C4-2B (cell line): ENCODE measurements at regions not wholly inside any gene's neighbourhood (a gene's known extent, or its start where the extent isn't known, plus 50 kb on each side); places are given as distances from the start of the nearest gene placed in this dataset.

ENCODE experiments used
- H3K27ac ChIP-seq: fragments of 450-650 bp; 2 replicates; pipeline ENCODE4 v1.5.1; 2017
- ZFX ChIP-seq: fragments of 450-650 bp; IDR thresholded peaks from 2 replicates; pipeline ENCODE4 v1.6.1; 2017
- TF ChIP-seq, protein P1 (sequence below): fragments of 450-650 bp; conservative IDR thresholded peaks from 2 replicates; pipeline ENCODE4 v1.5.1; 2017; ENCODE audit warnings: mild to moderate bottlenecking

DNA sequence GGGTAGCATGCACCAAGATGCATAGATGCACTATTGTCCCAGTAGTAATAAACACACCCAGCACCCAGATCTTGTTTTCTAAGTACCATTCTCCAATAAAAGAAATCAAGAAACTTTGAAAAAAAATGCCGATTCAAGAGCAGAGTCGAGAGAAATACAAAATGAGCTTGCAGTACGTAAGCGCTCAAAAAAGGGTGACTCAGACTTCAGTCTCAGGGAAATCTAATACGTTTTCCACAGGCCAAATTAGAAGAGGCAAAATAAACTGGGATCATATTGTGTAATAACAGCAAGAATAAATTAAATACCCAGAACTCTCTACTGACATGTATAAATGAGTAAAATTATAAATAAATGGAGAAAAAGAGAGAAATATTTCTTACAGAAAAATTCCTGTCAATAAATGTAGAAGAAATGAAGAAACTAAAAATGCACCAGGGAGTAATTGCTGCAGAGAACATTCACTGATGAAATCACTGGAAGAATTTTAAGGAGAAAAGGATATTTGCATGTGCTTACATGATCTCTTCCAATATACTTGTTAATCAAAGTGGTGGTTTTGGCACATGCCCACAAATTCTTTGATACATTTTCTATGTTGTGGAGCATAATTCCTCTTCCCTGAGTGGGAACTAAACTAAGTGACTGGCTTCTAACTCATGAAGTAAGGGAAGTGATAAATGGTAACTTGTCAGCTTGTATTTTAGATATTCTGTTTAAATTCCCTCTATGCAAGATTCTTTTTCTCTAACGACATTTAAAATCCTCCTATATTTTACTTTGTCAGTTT lies 567.6 kb upstream of the ADAMTS16 start:
- no peak overlapping the region for H3K27ac ChIP-seq
- TF ChIP-seq, protein P1, sequence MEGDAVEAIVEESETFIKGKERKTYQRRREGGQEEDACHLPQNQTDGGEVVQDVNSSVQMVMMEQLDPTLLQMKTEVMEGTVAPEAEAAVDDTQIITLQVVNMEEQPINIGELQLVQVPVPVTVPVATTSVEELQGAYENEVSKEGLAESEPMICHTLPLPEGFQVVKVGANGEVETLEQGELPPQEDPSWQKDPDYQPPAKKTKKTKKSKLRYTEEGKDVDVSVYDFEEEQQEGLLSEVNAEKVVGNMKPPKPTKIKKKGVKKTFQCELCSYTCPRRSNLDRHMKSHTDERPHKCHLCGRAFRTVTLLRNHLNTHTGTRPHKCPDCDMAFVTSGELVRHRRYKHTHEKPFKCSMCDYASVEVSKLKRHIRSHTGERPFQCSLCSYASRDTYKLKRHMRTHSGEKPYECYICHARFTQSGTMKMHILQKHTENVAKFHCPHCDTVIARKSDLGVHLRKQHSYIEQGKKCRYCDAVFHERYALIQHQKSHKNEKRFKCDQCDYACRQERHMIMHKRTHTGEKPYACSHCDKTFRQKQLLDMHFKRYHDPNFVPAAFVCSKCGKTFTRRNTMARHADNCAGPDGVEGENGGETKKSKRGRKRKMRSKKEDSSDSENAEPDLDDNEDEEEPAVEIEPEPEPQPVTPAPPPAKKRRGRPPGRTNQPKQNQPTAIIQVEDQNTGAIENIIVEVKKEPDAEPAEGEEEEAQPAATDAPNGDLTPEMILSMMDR: no peak
- no peak for TF ChIP-seq ZFX

DNA sequence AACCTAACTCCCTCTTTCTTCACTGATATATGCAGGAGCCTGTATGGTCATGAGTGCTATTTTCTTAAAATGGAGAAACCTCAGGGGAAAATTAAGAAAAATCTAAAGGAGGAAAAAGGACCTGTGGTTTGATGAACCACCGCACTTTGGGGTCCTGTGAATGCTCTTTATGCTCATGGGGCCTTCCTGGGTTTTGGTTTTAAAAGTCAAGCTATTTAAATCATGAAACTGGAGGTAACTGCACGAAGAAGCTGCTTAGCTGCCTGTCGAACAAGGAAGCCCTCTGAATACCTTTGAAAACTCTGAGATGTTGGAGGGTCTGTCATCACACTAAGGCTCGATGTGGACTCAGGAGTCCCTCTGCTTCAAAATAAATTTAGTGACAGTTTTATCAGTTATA lies 564.5 kb upstream of the ADAMTS16 start:
- H3K27ac ChIP-seq: no peak overlapping the region
- TF ChIP-seq ZFX: no peak
- TF ChIP-seq, protein P1: no peak

DNA sequence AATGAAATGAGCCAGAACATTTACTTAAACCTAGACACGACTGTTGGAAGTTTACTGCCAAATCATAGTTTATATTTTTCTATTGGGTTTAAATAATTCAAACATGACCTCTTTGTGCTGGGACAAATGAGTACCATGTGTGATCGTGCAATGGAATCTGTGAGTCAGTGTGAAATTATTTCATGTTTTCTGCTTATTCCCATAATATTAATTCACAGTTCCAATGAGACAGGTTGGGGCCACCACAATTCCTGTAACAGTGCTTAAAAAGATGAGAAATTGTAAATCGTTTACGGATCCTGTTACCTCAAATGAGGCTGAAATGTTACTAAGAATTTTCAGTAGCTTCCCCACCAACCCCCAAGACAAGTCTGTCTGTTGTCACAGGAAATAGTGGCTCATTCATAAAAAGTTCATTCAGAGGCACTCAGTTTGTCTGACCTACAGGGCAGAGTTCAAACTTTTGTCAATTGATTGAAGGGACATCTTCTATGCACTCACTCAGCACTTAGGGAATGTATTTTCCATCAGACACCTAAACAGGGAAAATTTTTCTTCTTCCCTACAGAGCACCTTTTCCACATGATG lies 563.9 kb upstream of the ADAMTS16 start:
- TF ChIP-seq, protein P1: no peak
- TF ChIP-seq ZFX: no peak
- no peak overlapping the region for H3K27ac ChIP-seq

DNA sequence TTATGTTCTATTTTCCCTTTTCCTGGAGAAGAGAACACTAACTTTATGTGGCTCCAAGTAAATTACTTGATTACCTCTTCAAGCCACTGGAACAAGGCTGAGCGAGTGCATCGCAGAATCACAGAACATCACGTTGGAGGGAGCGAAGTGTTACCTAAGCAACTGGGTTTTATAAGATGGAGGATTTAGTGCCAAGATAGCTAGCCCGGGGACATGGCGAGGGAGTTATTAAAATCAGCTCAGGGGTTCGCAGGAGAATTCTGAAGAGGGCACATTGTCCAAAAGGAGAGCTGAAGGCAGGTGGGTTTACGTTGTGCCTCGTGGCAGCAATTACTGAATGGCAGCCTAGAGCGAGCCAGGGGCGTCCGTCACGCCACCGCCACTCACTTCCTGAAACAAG lies 563.2 kb upstream of the ADAMTS16 start:
- TF ChIP-seq, protein P1: no peak
- TF ChIP-seq ZFX: no peak
- H3K27ac ChIP-seq: no peak overlapping the region

DNA sequence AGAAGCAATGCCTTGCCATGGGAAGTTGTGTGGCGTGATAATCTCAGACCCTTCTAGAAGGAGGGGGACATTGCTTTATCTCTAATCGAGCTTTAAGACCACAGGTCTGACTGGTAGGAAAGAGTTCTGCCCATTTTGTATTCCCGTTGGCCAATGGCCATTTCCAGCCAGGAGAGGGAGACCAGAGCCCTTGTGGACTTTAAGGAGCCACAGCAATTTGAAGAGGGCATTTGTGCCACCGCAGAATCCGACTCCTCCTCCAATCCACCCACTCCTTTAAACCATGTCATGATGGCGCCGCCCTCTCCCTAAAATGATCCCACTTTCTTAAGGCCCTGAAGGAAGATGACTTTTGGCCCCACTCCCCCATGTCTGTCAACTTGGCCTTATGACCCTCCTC lies 560.5 kb upstream of the ADAMTS16 start:
- H3K27ac ChIP-seq: no peak overlapping the region
- no peak for TF ChIP-seq ZFX
- TF ChIP-seq, protein P1: no peak

DNA sequence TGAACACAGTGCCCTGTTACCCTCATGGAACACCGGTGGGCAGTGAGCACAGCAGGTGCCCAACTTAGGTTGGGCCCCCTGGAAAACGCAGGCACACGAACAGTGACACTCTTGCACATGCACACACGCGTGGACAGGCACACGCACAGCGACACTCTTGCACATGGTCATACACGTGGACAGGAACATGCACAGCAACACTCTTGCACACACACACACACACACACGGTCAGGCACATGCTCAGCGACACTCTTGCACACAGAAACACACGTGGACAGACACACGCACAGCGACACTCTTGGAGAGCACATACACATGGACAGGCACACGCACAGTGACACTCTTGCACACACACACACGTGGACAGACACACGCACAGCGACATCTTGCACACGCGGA lies 559.4 kb upstream of the ADAMTS16 start:
- no peak overlapping the region for H3K27ac ChIP-seq
- TF ChIP-seq, protein P1: no peak
- no peak for TF ChIP-seq ZFX

DNA sequence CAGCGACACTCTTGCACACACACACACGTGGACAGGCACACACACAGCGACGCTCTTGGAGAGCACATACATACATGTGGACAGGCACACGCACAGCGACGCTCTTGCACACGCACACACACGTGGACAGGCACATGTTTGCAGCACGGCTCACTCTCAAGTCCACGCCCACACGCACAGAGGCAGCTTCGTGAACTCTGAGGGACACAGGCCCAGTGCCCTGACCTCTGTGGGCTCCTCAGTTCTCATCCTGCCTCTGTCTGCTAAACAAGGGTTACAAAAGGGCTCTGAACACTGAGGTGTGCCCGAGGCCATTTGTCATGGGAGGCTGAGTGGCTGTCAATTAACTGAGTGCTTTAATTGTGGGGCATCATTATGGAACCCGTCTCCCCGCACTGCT lies 558.8 kb upstream of the ADAMTS16 start:
- TF ChIP-seq, protein P1: no peak
- TF ChIP-seq ZFX: no peak
- H3K27ac ChIP-seq: no peak overlapping the region
